ENCODE measurements at regions not wholly inside any gene's neighbourhood (a gene's known extent, or its start where the extent isn't known, plus 50 kb on each side); places are given as distances from the start of the nearest gene placed in this dataset.

DNA sequence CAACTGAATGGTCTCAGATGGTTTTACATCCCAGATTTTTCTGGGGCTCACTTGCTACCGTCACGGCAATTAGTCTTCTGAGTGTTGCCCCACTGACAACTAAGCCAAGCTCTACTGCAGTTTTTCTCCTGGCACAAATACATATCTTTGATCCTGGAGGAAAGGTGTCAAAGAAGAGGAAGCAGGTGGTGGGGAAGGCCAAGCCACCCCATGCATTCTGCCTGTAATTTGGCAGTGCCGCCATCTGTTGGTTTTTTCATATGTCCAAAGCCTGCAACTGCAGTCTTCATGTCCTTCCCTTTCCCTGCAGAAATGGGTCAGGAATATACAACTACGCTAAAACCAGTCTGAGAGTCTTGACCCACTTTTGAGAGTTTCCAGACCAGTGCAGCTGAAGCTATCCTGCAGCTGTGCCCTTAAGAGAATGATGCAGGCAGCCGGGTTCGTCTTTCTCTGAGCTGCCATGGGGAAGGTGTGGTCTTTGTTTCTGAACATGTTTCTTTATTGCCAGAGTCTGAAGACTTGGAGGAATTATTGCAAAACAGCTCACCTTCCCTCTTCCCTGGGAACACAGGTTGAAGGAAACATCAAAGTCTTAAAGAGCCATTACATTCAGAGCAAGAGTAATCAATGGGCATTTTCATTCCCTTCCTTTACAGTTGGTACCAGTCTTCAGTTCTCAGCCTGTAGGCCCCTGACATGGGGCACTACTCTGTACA lies 71.8 kb upstream of the ATL2 start:
- H3K27me3 ChIP-seq = no peaks in the 10 kb centered on the region
- no peaks in the 10 kb centered on the region for H3K4me1 ChIP-seq
- no peak overlapping the region for H3K27ac ChIP-seq
- no peak overlapping the region for H3K4me3 ChIP-seq
- DNase-seq = no peak
- H3K9me3 ChIP-seq (replicated peaks) = no peaks in the 10 kb centered on the region
- H3K36me3 ChIP-seq = no peaks in the 10 kb centered on the region

GRCh38 chr2:38446906-38447561 lies 70.0 kb upstream of the ATL2 start:
- Histone ChIP-seq H3K36me3 (no peaks in the 10 kb centered on the region), H3K27ac (no peak overlapping the region), H3K4me3 (no peak overlapping the region), H3K27me3 (no peaks in the 10 kb centered on the region), H3K4me1 (peaks cover 11% of the 10 kb centered on the region), H3K9me3 (replicated peaks) (no peaks in the 10 kb centered on the region)
- no peak for DNase-seq

DNA sequence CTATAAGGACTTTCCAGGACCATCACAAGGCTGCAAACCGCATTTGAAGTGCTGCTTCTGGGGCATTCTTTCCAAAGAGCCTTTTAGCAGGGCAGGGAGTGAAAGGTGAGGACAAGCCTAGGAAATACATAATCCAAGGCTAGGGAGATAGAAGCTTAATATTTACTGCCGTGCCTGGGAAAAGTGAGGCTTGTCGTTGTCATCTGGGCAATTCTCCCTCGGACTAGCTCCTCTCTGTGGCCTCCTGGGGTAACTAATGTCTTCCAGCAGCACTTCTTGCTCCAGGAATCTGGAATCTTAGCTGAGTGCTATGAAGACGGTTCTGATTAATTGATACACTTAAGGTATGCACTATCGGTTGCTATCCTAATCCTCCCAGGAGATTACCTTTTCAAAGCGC lies 69.3 kb upstream of the ATL2 start:
- Histone ChIP-seq H3K4me3 (no peak overlapping the region), H3K27me3 (no peaks in the 10 kb centered on the region), H3K27ac (no peak overlapping the region), H3K4me1 (peaks cover 11% of the 10 kb centered on the region), H3K9me3 (replicated peaks) (no peaks in the 10 kb centered on the region), H3K36me3 (no peaks in the 10 kb centered on the region)
- no peak for DNase-seq

- peaks cover 11% of the 10 kb centered on the region for H3K4me1 ChIP-seq
Observed at GRCh38 chr2:38444247-38444646, 67.2 kb upstream of the ATL2 start.

DNA sequence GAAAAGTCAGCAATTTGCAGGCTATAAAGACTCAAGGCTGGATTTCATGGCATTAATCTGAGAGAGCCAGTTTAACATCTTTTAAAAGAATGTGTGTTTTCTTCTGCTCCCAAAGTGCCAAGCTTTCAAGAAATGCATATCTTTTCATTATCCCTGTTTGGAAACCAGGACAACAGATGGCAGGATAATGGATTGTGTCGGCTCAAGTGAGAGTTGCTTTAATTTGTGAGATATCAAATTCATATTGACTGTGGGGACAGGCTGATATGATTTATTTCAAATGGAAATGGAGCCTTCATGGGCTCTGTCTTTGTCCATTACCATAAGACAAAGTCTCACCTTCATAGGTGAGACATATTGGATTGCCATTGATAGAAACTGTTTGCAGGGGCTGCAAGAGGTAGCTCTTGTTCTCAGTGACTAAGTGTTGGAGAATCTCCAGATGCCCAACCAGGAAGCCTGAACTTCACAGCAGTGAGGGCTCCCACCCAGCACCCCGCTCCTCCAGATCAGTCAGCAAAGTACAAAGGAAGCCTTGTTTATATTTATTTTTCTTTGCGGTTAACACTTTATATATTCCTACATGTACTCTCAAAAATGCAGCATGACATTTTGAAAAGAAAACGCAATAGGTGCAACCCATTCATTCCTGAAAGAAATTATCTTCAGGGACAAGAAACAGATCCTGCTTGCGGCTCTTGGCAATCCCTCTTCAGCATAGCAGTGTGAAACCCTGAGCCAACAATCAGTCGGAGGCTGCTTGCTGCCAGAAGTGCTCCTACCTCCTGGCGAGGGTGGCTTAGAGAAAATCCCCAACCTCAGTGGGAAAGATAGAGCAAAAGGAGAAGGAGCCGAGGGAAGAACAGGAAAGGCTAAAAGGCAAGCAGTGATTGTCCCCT lies 65.8 kb upstream of the ATL2 start:
- Histone ChIP-seq H3K4me3 (no peak overlapping the region), H3K9me3 (replicated peaks) (no peaks in the 10 kb centered on the region), H3K36me3 (no peaks in the 10 kb centered on the region), H3K27ac (no peak overlapping the region), H3K27me3 (no peaks in the 10 kb centered on the region), H3K4me1 (peaks cover 21% of the 10 kb centered on the region)
- DNase-seq = peak; percentile 56 to 67

More at GRCh38 chr2:38444247-38444646, 67.2 kb upstream of the ATL2 start:
- H3K27ac ChIP-seq = no peak overlapping the region
- no peaks in the 10 kb centered on the region for H3K36me3 ChIP-seq
- H3K4me3 ChIP-seq = no peak overlapping the region
- H3K9me3 ChIP-seq (replicated peaks) = no peaks in the 10 kb centered on the region
- no peaks in the 10 kb centered on the region for H3K27me3 ChIP-seq
- DNase-seq = no peak

DNA sequence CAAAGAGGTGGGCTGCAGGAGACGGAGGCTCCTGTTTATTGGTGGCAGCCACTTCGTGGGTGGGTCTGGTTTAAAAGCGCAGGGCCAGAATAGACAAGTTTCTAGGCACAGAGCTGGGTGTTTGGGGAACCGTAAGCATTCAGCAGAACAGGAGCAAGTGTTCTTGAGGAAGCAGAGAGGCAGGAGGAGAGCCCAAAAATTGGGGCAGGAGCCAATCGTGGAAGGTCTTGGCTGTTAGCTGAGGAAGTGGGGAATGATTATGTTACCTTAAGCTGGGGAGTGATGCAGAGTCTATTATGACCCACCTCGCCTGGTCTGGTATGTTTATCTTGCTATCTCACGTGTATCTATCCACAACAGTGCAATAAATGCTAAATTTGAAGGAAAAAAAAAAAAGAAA lies 64.3 kb upstream of the ATL2 start:
- DNase-seq = no peak
- Histone ChIP-seq H3K27ac (no peak overlapping the region), H3K4me3 (no peak overlapping the region), H3K36me3 (no peaks in the 10 kb centered on the region), H3K27me3 (no peaks in the 10 kb centered on the region), H3K9me3 (replicated peaks) (no peaks in the 10 kb centered on the region), H3K4me1 (peaks cover 21% of the 10 kb centered on the region)

GRCh38 chr2:38440655-38441054 lies 63.6 kb upstream of the ATL2 start:
- Histone ChIP-seq H3K9me3 (replicated peaks) (no peaks in the 10 kb centered on the region), H3K36me3 (no peaks in the 10 kb centered on the region), H3K27ac (no peak overlapping the region), H3K4me1 (peaks cover 21% of the 10 kb centered on the region), H3K4me3 (no peak overlapping the region), H3K27me3 (no peaks in the 10 kb centered on the region)
- no peak for DNase-seq

GRCh38 chr2:38439863-38440262 lies 62.8 kb upstream of the ATL2 start:
- Histone ChIP-seq H3K27me3 (no peaks in the 10 kb centered on the region), H3K4me3 (no peak overlapping the region), H3K27ac (no peak overlapping the region), H3K36me3 (no peaks in the 10 kb centered on the region), H3K4me1 (peaks cover 21% of the 10 kb centered on the region), H3K9me3 (replicated peaks) (no peaks in the 10 kb centered on the region)
- DNase-seq = no peak

DNA sequence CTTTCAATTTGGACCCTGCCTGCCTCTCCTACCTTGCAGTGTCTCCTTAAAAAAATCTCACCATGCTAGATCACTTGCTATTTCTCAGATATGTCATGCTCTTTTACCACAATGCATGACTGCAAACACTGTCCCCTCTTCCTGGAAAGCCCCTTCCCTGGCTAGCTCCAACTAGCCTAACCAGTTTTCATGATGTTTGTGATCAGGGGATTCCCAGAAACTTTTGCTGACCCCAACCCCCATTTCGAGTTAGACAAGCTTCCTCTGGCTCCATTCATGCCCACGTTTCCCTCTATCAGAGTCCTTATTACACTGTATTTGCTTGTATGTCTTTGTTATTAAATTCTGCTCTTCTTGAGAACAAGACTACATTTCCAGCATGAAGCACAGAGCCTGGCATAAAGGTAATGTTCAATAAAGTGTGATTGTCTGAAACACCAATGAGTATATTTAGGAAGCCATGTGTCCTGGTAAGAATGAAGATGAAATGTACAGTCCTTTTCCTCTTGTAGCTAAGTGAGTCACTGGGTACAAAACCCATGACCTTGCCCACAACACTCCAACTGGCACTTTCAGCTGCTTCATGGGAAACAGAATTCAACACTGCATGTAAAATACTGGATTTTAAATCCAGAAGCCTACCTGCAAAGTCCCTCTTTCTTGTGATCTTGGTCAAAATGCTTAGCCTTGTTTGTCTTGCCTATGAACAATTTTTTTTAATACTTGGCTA lies 62.0 kb upstream of the ATL2 start:
- DNase-seq = no peak
- Histone ChIP-seq H3K36me3 (no peaks in the 10 kb centered on the region), H3K4me1 (peaks cover 21% of the 10 kb centered on the region), H3K27ac (no peak overlapping the region), H3K27me3 (no peaks in the 10 kb centered on the region), H3K4me3 (no peak overlapping the region), H3K9me3 (replicated peaks) (no peaks in the 10 kb centered on the region)

GRCh38 chr2:38438133-38438882 lies 61.2 kb upstream of the ATL2 start:
- peak; percentile 56 to 81 for DNase-seq
- no peak overlapping the region for H3K27ac ChIP-seq
- H3K36me3 ChIP-seq = no peaks in the 10 kb centered on the region
- no peaks in the 10 kb centered on the region for H3K27me3 ChIP-seq
- peaks cover 18% of the 10 kb centered on the region for H3K4me1 ChIP-seq
- H3K4me3 ChIP-seq = no peak overlapping the region
- H3K9me3 ChIP-seq (replicated peaks) = no peaks in the 10 kb centered on the region

DNA sequence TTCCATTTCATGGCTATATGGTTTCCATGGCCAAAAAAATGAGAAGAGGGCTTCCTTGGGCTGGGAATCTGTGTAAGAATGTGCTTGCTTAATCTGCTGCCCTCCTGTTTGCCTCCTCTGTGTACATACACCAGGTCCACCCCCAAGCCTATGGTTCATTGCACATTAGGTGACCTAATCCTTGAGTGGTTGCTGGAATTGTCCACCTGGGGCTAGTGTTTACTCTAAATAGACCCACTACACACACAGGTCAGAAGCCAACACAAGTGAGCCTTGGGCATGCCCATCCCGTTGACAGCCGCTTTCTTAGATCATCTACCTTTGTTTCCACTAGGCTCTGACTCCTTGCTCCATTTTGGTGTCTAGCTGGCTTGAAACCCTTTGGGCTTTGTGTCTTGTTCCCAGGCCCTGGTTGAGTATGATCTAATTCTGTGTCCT lies 59.2 kb upstream of the ATL2 start:
- Histone ChIP-seq H3K4me3 (no peak overlapping the region), H3K27ac (no peak overlapping the region), H3K27me3 (no peaks in the 10 kb centered on the region), H3K9me3 (replicated peaks) (no peaks in the 10 kb centered on the region), H3K36me3 (no peaks in the 10 kb centered on the region), H3K4me1 (peaks cover 20% of the 10 kb centered on the region)
- no peak for DNase-seq

GRCh38 chr2:38435775-38436174 lies 58.7 kb upstream of the ATL2 start:
- no peak for DNase-seq
- Histone ChIP-seq H3K27me3 (no peaks in the 10 kb centered on the region), H3K9me3 (replicated peaks) (no peaks in the 10 kb centered on the region), H3K4me3 (no peak overlapping the region), H3K27ac (no peak overlapping the region), H3K4me1 (peaks cover 20% of the 10 kb centered on the region), H3K36me3 (no peaks in the 10 kb centered on the region)

DNA sequence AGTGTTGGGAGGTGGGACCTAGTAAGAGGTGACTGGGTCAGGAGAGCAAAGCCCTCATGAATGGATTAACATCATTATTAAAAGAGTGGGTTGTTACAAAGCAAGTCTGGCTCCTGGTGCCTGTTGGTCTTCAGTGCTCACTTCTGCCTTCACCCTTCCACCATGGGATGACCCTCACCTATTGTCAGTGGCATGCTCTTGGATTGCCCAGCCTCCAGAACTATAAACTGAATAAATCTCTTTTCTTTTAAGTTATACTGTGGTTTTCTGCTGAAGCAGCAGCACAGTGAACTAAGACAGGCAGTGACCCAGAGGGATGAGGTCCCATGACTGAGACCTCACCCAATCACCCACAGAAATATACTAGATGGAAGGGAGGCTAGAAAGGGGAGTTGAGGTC lies 57.5 kb upstream of the ATL2 start:
- Histone ChIP-seq H3K9me3 (replicated peaks) (no peaks in the 10 kb centered on the region), H3K27ac (no peak overlapping the region), H3K36me3 (no peaks in the 10 kb centered on the region), H3K4me1 (peaks cover 20% of the 10 kb centered on the region), H3K4me3 (no peak overlapping the region), H3K27me3 (no peaks in the 10 kb centered on the region)
- no peak for DNase-seq

DNA sequence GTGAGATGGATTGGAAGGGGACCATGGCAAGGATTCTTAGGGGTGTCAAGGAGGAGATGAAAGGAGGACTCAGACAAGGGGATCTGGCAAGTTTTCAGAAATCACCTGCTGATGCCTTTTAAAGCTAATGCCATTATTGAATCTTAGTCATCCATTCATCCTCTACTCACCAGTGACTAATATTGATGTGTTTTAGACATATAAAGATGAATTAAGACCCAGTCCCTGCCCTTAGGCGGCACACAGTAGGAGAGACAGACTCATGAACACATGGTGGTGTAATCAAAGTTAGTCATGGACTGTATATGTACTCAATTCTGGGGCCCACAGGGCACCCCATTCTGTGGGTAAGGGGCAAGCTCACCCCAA lies 56.5 kb upstream of the ATL2 start:
- Histone ChIP-seq H3K9me3 (replicated peaks) (no peaks in the 10 kb centered on the region), H3K4me1 (peaks cover 13% of the 10 kb centered on the region), H3K36me3 (no peaks in the 10 kb centered on the region), H3K27me3 (no peaks in the 10 kb centered on the region), H3K27ac (no peak overlapping the region), H3K4me3 (no peak overlapping the region)
- no peak for DNase-seq
